NCI-H1105 (cell line): ENCODE measurements at regions not wholly inside any gene's neighbourhood (a gene's known extent, or its start where the extent isn't known, plus 50 kb on each side); places are given as distances from the start of the nearest gene placed in this dataset.

Source experiments
- DNase-seq: peaks from one replicate; lab custom pipeline; 2025; lab: John Stamatoyannopoulos, UW

- no peak for DNase-seq
These were observed 685.7 kb downstream of the MCTP2 start for GRCh38 chr15:94917068-94917467.

DNA sequence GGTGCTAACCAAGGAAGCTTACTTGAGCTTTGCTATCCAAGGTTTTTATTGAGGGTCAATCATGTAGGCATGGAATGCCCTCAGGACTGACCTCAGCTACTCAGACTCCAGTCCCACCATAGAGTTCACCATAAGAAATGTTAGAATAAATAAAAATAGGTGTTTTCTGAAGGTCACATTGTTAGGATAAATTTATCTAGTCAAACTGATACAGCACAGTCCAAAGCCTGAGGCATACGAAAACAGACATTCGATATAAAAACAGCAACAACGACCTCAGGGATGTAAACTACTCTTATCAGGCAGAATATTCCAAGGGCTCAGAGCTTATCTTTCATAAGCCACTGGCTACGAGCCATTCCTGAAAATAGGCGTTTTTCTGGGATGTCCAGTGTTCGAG is 690.6 kb downstream of the MCTP2 start:
- no peak for DNase-seq

GRCh38 chr15:94924057-94924456 is 692.7 kb downstream of the MCTP2 start:
- DNase-seq, result no peak

DNA sequence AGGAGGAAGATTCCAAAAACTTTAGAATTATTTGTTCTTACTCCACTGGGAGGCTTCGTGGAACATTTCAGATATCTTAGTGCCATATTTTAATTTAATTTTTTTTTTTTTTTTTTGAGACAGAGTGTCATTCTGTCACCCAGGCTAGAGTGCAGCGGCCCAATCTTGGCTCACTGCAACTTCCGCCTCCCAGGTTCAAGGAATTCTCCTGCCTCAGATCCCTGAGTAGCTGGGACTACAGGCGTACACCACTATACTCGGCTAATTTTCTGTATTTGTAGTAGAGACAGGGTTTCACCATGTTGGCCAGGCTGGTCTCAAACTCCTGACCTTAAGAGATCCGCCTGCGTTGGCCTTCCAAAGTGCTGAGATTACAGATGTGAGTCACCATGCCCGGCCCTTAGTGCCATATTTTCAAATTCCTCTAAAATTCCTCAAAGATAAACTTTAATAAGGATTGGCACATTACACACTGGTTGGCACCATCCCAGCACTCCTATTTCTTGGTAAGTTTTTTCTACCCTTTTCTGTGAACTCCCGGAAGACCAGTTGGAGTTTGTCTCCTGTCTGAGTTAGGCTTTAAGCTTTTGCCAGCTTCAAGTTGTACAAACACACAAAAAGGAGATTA is 693.7 kb downstream of the MCTP2 start:
- DNase-seq, result no peak

DNA sequence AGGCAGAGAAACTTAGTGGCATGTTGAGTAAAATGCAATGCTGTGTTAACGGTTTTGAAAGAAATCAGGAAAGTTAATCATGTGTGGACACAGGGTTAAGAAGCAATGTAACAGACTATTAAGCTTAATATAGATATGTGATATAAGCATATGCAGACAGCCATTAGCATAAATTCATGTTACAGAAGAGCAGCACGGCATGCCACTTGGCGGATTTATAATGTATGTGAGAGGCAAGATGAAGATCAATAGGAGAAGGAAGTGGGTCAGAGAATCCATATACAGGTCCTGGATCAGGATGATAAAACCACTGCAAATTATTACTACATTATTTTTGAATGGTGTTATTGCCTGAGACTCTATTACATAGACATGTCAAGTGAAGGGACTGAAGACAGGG is 694.3 kb downstream of the MCTP2 start:
- no peak for DNase-seq

GRCh38 chr15:94927003-94927402 is 695.6 kb downstream of the MCTP2 start:
- no peak for DNase-seq

DNA sequence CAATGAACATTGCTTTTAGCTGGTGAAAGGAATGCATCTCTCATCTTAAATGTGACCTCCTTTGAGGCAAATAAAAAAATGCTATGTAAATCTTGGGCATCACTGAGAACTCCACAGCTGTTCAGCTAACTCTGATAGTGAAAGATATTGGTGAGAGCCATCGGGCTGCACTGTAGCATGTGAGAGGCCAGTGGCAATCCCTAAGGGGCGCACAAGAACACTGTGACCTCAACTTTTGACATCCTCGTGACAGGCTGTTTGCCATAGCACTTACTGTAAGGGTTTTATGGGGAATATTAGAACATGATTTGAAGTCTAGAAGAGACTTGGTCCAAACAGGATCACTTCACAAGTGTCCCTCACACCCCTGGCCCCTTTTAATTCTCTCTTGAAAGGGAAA is 697.9 kb downstream of the MCTP2 start:
- no peak for DNase-seq

DNA sequence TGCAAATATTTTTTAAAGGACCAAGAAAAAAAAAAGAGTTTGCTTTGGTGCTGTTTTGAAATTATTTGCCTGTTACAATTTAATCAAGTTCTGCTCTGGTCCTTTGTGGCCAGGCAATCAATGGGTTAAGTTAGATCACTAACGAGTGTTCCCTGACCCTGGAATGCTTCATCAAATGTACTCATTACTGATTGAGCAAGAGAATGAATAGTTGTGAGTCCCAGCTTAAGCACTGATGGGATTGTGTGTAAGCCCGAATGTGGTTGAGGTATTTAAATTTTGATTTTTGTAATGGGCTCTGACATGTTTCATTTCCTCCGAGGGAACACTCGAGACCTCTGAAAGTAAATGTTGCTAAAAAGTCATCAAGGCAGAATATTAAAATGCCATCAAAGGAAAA is 699.1 kb downstream of the MCTP2 start:
- DNase-seq, result no peak

DNA sequence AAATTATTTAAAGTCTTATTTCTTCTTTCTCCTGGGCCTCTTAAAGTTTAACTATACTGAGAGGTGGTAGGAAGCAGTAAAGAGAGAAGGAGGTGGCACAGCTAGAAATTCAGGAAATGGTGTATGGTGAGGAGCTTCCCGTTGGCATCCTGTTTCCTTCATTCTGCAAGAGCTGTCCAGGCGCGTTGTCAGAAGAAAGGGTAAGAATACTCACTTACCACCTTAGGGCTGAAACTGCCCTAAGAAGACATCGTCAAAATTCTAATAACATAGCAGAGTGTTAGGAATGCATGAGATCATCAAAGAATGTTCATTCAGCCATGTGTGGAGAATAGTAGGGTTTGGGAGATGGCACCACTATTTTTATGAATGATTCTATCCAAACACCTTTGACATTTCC is 699.6 kb downstream of the MCTP2 start:
- DNase-seq, result no peak

GRCh38 chr15:94934440-94934839 is 703.1 kb downstream of the MCTP2 start:
- no peak for DNase-seq

GRCh38 chr15:94937242-94937641 is 705.9 kb downstream of the MCTP2 start:
- DNase-seq, result no peak

DNA sequence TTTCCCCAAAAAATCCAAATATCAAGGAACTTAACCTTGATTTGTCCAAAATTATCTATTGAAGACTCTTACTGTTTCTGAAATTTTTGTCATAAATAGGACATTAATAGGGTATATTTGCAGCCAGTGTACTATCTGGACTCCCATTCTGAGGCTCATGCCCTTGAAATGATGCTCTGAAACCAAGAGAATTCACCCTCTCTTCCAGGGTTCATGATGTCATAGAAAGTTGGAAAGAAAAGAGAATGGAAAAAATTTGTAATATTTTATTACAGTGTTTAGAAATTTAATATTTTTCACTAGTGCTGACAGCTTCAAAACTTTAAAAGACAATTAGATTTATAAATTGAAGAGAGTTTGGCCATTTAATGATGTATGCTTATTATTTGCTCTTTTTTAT is 712.5 kb downstream of the MCTP2 start:
- no peak for DNase-seq

DNA sequence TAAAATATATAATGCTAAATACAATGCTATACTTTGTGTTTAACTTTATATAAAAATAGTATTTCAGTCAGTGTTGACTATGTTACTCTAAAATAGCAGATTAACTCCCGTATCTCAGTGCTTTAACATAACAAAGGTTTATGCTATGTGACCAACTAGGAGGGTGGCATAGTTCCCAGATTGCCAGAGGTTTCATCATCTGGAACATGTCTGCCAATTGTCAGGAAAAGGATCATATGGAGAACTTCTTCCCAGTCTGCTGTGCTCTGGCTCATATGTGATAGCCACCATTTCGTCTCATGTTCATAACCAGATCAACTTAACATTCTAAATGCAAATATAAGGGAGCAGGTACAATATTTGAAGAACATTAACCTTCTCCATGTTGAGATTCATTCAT is 720.2 kb downstream of the MCTP2 start:
- DNase-seq, result no peak

DNA sequence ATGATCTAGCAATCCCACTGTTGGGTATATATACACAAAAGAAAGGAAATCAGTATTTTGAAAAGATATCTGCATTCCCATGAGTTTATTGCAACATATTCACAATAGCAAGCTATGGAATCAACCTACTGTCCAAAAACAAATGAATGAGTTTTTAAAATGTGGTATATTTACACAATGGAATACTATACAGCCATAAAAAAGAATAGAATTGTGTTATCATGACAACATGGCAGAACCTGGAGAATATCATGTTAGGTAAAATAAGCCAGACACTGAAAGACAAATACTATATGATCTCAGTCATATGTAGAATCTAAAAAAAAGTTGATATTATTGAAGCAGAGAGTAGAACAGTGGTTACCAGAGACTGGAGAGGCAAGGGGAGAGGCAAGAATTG is 732.6 kb downstream of the MCTP2 start:
- no peak for DNase-seq

GRCh38 chr15:94965593-94965992 is 734.2 kb downstream of the MCTP2 start:
- no peak for DNase-seq

GRCh38 chr15:94968133-94968532 is 736.8 kb downstream of the MCTP2 start:
- no peak for DNase-seq

- no peak for DNase-seq
These were observed 738.7 kb downstream of the MCTP2 start for GRCh38 chr15:94970096-94970495.

DNA sequence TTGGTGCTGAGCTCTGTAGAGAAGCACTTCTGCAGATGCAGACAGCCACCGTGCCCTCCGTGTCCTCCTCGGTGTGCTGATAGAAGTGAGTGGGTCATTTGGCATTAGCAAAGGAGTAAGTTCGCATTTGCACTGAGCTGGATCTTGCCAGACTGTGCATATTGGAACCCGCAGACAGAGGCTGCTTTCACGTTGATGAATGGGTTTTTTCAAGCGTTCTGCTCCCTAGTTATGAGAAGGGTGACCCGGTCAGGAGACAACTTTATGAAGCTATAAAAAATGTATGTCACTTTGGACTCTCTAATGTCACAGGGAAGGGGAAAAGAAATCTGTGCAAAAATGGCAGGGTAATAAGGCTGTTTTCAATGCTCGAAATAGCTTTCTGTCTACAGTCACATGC is 739.4 kb downstream of the MCTP2 start:
- DNase-seq, result no peak

DNA sequence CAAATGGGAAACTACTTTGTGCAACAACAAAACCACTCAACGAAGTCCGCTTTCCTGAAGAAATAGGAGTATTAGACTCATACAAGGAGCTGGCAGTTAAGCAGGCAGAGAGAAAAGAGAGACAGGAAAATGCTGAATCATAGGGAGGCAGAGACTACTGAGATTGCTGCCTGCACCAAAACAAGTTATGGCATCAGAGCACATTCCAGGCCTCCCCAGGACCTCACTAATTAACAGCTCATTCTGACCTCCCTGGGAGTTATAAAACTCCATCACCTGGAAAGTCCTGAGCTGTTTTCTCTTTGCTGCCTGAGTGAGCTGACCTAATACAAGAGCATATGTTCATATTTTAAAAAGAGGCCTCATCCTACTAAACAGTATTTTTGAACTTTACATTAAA is 741.0 kb downstream of the MCTP2 start:
- DNase-seq, result no peak

- DNase-seq, result no peak
These were observed 755.7 kb downstream of the MCTP2 start for GRCh38 chr15:94987085-94987484.

DNA sequence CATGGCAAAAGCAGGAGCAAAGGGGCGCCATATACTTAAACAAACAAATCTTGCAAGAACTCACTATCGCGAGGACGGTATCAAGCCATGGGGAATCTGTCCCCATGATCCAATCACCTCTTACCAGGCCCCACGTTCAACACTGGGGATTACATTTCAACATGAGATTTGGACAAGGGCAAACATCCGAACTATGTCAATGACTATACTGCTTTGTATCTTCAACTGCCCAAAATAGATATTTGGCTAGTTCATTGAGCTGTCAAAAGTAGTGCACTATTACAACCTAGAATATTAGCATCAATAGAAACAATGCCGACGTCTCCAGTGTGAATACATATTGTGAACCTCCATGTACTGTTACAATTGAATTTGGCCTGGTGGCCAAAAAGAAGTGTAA is 760.4 kb downstream of the MCTP2 start:
- no peak for DNase-seq

- DNase-seq, result no peak
These were observed 778.3 kb downstream of the MCTP2 start for GRCh38 chr15:95009635-95010034.

- DNase-seq, result no peak
These were observed 782.0 kb downstream of the MCTP2 start for GRCh38 chr15:95013381-95013780.

DNA sequence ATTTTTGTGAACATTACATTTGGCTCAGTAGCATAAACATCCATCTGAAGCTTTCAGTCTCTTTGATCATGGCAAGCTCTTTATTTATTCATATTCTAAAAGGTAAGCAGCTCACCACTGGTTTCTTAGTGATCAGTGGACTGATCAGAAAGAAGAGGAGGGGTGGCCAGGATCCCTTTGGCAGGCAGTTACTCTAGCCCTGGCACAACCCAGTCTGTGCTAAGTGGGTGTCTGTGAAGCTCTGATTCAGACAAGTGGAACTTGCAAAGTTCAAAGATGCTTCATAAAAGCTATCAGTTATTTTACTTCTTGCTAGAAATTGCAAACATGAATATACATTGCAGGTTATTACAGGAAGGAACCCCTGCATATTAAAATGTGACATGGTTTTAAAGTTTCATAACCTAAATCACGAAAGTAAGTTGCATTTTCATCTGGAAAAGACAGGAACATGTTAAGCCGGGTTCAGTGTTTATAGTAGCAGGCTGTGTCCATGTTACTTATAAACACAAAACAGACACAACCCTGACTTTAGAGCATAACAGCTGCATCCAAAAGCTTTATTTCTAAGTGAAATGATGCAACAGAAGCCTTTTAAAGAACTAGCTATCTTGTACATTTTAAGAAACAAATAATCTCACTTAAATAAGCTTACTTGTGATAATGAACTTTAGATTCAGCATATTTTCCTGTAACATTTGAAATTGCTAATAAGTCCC is 785.3 kb downstream of the MCTP2 start:
- no peak for DNase-seq
